ENCODE measurements at regions not wholly inside any gene's neighbourhood (a gene's known extent, or its start where the extent isn't known, plus 50 kb on each side); places are given as distances from the start of the nearest gene placed in this dataset.

DNA sequence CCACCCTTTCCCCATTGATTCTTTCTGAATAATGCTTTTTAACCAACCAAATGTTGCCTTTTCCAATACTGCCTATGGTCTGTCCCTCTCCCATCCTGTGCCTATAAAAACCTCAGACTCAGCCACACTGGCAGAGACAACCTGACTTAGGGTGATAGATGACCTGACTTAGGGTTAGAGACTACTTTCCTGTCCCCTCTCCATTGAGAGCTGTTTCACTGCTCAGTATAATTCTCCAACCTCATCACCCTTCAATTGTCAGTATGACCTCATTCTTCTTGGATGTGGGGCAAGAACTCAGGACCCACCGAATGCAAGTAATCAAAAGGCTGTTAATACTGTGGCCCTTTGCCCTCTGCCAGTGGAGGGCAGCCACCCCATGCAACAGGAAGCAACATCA lies 182.3 kb upstream of the STK17B start:
- no peak overlapping the region for H3K4me2 ChIP-seq (ENCODE audit: low read length)
- no peaks in the 10 kb centered on the region for H3K4me1 ChIP-seq (ENCODE audit: low read length)
- H2AFZ ChIP-seq (ENCODE audit: low read depth, low read length), result no peak overlapping the region
- no peak overlapping the region for H3K4me3 ChIP-seq (ENCODE audit: low read length)
- H3K9ac ChIP-seq (ENCODE audit: low read length), result no peak overlapping the region
- H3K36me3 ChIP-seq (replicated peaks; ENCODE audit: low read depth, low read length), result peaks cover 2% of the 10 kb centered on the region
- peaks cover 12% of the 10 kb centered on the region for H3K9me3 ChIP-seq (ENCODE audit: insufficient read depth, low read length)
- TF ChIP-seq, protein P1, sequence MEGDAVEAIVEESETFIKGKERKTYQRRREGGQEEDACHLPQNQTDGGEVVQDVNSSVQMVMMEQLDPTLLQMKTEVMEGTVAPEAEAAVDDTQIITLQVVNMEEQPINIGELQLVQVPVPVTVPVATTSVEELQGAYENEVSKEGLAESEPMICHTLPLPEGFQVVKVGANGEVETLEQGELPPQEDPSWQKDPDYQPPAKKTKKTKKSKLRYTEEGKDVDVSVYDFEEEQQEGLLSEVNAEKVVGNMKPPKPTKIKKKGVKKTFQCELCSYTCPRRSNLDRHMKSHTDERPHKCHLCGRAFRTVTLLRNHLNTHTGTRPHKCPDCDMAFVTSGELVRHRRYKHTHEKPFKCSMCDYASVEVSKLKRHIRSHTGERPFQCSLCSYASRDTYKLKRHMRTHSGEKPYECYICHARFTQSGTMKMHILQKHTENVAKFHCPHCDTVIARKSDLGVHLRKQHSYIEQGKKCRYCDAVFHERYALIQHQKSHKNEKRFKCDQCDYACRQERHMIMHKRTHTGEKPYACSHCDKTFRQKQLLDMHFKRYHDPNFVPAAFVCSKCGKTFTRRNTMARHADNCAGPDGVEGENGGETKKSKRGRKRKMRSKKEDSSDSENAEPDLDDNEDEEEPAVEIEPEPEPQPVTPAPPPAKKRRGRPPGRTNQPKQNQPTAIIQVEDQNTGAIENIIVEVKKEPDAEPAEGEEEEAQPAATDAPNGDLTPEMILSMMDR (IDR thresholded peaks at IDR 0.05; ENCODE audit: low read depth, low read length), result no peak
- TF ChIP-seq EZH2phosphoT487 (IDR thresholded peaks at IDR 0.05; ENCODE audit: low read depth), result no peak
- H3K27ac ChIP-seq (ENCODE audit: low read length), result no peak overlapping the region
- H3K79me2 ChIP-seq (ENCODE audit: low read length), result no peaks in the 10 kb centered on the region
- H3K27me3 ChIP-seq (ENCODE audit: low read depth, low read length), result no peaks in the 10 kb centered on the region
- no peaks in the 10 kb centered on the region for H4K20me1 ChIP-seq (ENCODE audit: insufficient read depth, low read length)

DNA sequence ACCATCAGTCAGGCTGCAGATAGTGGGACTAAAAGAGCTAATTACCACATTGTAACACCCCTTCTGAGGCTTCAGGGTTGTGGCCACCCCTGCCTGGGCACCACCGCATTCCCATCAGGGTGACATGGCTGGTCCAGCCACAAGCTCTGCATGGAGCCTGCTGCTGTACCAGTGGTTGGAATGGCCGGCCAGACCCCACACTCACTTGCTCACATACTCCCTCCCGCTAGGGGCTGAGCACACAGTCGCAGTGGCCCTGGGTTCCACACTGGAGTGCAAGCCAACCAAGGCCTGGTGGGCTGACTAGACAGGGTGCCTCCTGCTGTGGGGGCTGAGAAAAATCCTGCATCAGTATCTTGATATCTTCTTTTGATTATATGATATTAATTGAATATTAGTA lies 182.8 kb upstream of the STK17B start:
- no peak overlapping the region for H3K4me2 ChIP-seq (ENCODE audit: low read length)
- no peak overlapping the region for H3K27ac ChIP-seq (ENCODE audit: low read length)
- H3K79me2 ChIP-seq (ENCODE audit: low read length), result no peaks in the 10 kb centered on the region
- no peaks in the 10 kb centered on the region for H4K20me1 ChIP-seq (ENCODE audit: insufficient read depth, low read length)
- no peak overlapping the region for H2AFZ ChIP-seq (ENCODE audit: low read depth, low read length)
- no peaks in the 10 kb centered on the region for H3K27me3 ChIP-seq (ENCODE audit: low read depth, low read length)
- no peak overlapping the region for H3K9ac ChIP-seq (ENCODE audit: low read length)
- H3K9me3 ChIP-seq (ENCODE audit: insufficient read depth, low read length), result peaks cover 12% of the 10 kb centered on the region
- no peaks in the 10 kb centered on the region for H3K4me1 ChIP-seq (ENCODE audit: low read length)
- TF ChIP-seq, protein P1 (IDR thresholded peaks at IDR 0.05; ENCODE audit: low read depth, low read length), result no peak
- TF ChIP-seq EZH2phosphoT487 (IDR thresholded peaks at IDR 0.05; ENCODE audit: low read depth), result no peak
- H3K36me3 ChIP-seq (replicated peaks; ENCODE audit: low read depth, low read length), result peaks cover 2% of the 10 kb centered on the region
- H3K4me3 ChIP-seq (ENCODE audit: low read length), result no peak overlapping the region

DNA sequence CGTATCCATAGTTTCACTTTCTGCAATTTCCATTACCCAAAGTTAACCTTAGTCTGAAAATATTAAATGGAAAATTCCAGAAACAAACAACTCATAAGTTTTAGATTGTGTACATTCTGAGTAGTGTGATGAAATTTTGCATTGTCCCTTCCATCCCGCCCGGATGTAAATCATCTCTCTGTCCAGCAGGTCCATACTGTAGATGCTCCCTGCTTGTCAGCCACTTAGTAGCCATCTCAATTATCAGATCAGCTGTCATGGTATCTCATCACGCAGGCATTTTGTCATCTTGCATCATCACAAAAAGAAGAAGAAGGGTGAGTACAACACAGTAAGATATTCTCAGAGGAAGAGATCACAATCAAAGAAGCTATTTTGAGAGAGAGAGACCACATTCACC lies 185.0 kb upstream of the STK17B start:
- no peak overlapping the region for H3K9ac ChIP-seq (ENCODE audit: low read length)
- no peaks in the 10 kb centered on the region for H3K79me2 ChIP-seq (ENCODE audit: low read length)
- H2AFZ ChIP-seq (ENCODE audit: low read depth, low read length), result no peak overlapping the region
- peaks cover 12% of the 10 kb centered on the region for H3K9me3 ChIP-seq (ENCODE audit: insufficient read depth, low read length)
- no peaks in the 10 kb centered on the region for H3K4me1 ChIP-seq (ENCODE audit: low read length)
- no peak overlapping the region for H3K4me3 ChIP-seq (ENCODE audit: low read length)
- peaks cover 2% of the 10 kb centered on the region for H3K36me3 ChIP-seq (replicated peaks; ENCODE audit: low read depth, low read length)
- no peak overlapping the region for H3K27ac ChIP-seq (ENCODE audit: low read length)
- H3K27me3 ChIP-seq (ENCODE audit: low read depth, low read length), result no peaks in the 10 kb centered on the region
- H4K20me1 ChIP-seq (ENCODE audit: insufficient read depth, low read length), result no peaks in the 10 kb centered on the region
- no peak for TF ChIP-seq EZH2phosphoT487 (IDR thresholded peaks at IDR 0.05; ENCODE audit: low read depth)
- TF ChIP-seq, protein P1 (IDR thresholded peaks at IDR 0.05; ENCODE audit: low read depth, low read length), result no peak
- H3K4me2 ChIP-seq (ENCODE audit: low read length), result no peak overlapping the region

DNA sequence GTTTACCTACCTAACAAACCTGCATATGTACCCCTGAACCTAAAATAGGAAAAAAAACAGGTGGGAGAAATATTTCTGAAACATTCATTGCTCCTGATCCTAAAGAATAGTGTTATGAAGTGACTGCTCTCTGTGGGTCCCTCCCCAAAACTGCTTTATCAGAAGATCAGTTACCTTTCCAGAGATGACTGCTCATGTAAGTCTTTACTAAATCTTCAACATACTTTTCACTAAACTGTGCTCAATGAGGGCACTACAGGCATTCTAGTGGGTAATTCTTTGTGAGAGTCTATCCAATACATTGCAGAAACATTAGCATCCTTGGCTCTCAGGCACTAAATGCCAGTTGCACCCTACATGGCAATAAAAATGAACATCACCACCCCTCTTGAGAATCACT lies 189.3 kb upstream of the STK17B start:
- TF ChIP-seq, protein P1 (IDR thresholded peaks at IDR 0.05; ENCODE audit: low read depth, low read length), result no peak
- TF ChIP-seq EZH2phosphoT487 (IDR thresholded peaks at IDR 0.05; ENCODE audit: low read depth), result no peak
- no peaks in the 10 kb centered on the region for H3K36me3 ChIP-seq (replicated peaks; ENCODE audit: low read depth, low read length)
- H3K27ac ChIP-seq (ENCODE audit: low read length), result no peak overlapping the region
- no peaks in the 10 kb centered on the region for H3K4me1 ChIP-seq (ENCODE audit: low read length)
- H3K79me2 ChIP-seq (ENCODE audit: low read length), result no peaks in the 10 kb centered on the region
- H3K4me3 ChIP-seq (ENCODE audit: low read length), result no peak overlapping the region
- H2AFZ ChIP-seq (ENCODE audit: low read depth, low read length), result no peak overlapping the region
- no peak overlapping the region for H3K4me2 ChIP-seq (ENCODE audit: low read length)
- H3K9ac ChIP-seq (ENCODE audit: low read length), result no peak overlapping the region
- H4K20me1 ChIP-seq (ENCODE audit: insufficient read depth, low read length), result no peaks in the 10 kb centered on the region
- no peaks in the 10 kb centered on the region for H3K9me3 ChIP-seq (ENCODE audit: insufficient read depth, low read length)
- H3K27me3 ChIP-seq (ENCODE audit: low read depth, low read length), result no peaks in the 10 kb centered on the region

All from OCI-LY3 (cell line).